ENCODE measurements at regions not wholly inside any gene's neighbourhood (a gene's known extent, or its start where the extent isn't known, plus 50 kb on each side); places are given as distances from the start of the nearest gene placed in this dataset.

- no peak for TF ChIP-seq CTCF (conservative IDR thresholded peaks at IDR 0.05; ENCODE audit: control insufficient read depth, insufficient read depth, low read depth, low read length)
- DNase-seq (ENCODE audit: low read depth), result no peak
- H3K4me3 ChIP-seq (ENCODE audit: control insufficient read depth, low read depth, low read length), result no peak overlapping the region
Observed at GRCh38 chr2:187155476-187155875, 292.6 kb downstream of the CALCRL start.

- TF ChIP-seq CTCF (conservative IDR thresholded peaks at IDR 0.05; ENCODE audit: control insufficient read depth, insufficient read depth, low read depth, low read length), result no peak
- H3K4me3 ChIP-seq (ENCODE audit: control insufficient read depth, low read depth, low read length), result no peak overlapping the region
- peak; percentile 19 for DNase-seq (ENCODE audit: low read depth)
Observed at GRCh38 chr2:187150670-187151069, 297.4 kb downstream of the CALCRL start.

GRCh38 chr2:187148059-187148714 lies 299.2 kb upstream of the ZSWIM2 start:
- no peak for TF ChIP-seq CTCF (conservative IDR thresholded peaks at IDR 0.05; ENCODE audit: control insufficient read depth, insufficient read depth, low read depth, low read length)
- no peak for DNase-seq (ENCODE audit: low read depth)
- no peak overlapping the region for H3K4me3 ChIP-seq (ENCODE audit: control insufficient read depth, low read depth, low read length)

- no peak overlapping the region for H3K4me3 ChIP-seq (ENCODE audit: control insufficient read depth, low read depth, low read length)
- TF ChIP-seq CTCF (conservative IDR thresholded peaks at IDR 0.05; ENCODE audit: control insufficient read depth, insufficient read depth, low read depth, low read length), result no peak
- DNase-seq (ENCODE audit: low read depth), result no peak
Observed at GRCh38 chr2:187143537-187143936, 294.6 kb upstream of the ZSWIM2 start.

- H3K4me3 ChIP-seq (ENCODE audit: control insufficient read depth, low read depth, low read length), result no peak overlapping the region
- no peak for TF ChIP-seq CTCF (conservative IDR thresholded peaks at IDR 0.05; ENCODE audit: control insufficient read depth, insufficient read depth, low read depth, low read length)
- no peak for DNase-seq (ENCODE audit: low read depth)
Observed at GRCh38 chr2:187139469-187139868, 290.5 kb upstream of the ZSWIM2 start.

- TF ChIP-seq CTCF (conservative IDR thresholded peaks at IDR 0.05; ENCODE audit: control insufficient read depth, insufficient read depth, low read depth, low read length), result peak; percentile 79
- DNase-seq (ENCODE audit: low read depth), result peak; percentile 47
- H3K4me3 ChIP-seq (ENCODE audit: control insufficient read depth, low read depth, low read length), result no peak overlapping the region
Observed at GRCh38 chr2:187138265-187138664, 289.3 kb upstream of the ZSWIM2 start.

- no peak for DNase-seq (ENCODE audit: low read depth)
- no peak overlapping the region for H3K4me3 ChIP-seq (ENCODE audit: control insufficient read depth, low read depth, low read length)
- no peak for TF ChIP-seq CTCF (conservative IDR thresholded peaks at IDR 0.05; ENCODE audit: control insufficient read depth, insufficient read depth, low read depth, low read length)
Observed at GRCh38 chr2:187136646-187137045, 287.7 kb upstream of the ZSWIM2 start.
